ENCODE measurements at regions not wholly inside any gene's neighbourhood (a gene's known extent, or its start where the extent isn't known, plus 50 kb on each side); places are given as distances from the start of the nearest gene placed in this dataset.
A peak's percentile ranks its signal among the peaks of the same experiment; 100 is the strongest.

- no peak for FAIRE-seq
- TF ChIP-seq, protein P1, sequence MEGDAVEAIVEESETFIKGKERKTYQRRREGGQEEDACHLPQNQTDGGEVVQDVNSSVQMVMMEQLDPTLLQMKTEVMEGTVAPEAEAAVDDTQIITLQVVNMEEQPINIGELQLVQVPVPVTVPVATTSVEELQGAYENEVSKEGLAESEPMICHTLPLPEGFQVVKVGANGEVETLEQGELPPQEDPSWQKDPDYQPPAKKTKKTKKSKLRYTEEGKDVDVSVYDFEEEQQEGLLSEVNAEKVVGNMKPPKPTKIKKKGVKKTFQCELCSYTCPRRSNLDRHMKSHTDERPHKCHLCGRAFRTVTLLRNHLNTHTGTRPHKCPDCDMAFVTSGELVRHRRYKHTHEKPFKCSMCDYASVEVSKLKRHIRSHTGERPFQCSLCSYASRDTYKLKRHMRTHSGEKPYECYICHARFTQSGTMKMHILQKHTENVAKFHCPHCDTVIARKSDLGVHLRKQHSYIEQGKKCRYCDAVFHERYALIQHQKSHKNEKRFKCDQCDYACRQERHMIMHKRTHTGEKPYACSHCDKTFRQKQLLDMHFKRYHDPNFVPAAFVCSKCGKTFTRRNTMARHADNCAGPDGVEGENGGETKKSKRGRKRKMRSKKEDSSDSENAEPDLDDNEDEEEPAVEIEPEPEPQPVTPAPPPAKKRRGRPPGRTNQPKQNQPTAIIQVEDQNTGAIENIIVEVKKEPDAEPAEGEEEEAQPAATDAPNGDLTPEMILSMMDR (optimal IDR thresholded peaks at IDR 0.05 in 1 of 3, IDR thresholded peaks at IDR 0.05 in 1 of 3, conservative IDR thresholded peaks at IDR 0.05 in 1 of 3; ENCODE audit: extremely low read depth in 1 of 3, insufficient read depth in 2 of 3, low read length in 3 of 3): no peak
- no peak for TF ChIP-seq EZH2 (IDR thresholded peaks at IDR 0.05; ENCODE audit: low read length)
- dilution Hi-C loops (cut with MboI; ENCODE audit: extremely low pct_ligation_motif_present, low sequenced_read_pairs): no loop called here
Observed at GRCh38 chr22:34410111-34410510, 489.8 kb upstream of the LARGE1 start.

GRCh38 chr22:34414467-34415440, 494.5 kb upstream of the LARGE1 start:
- Histone ChIP-seq H3K27me3 (ENCODE audit: control insufficient read depth, extremely low read depth, insufficient read depth, low read length) (no peaks in the 10 kb centered on the region), H3K4me2 (ENCODE audit: control insufficient read depth, extremely low read depth, insufficient read depth, low read depth, low read length) (no peak overlapping the region), H3K79me2 (ENCODE audit: control insufficient read depth, insufficient read depth, low read length) (no peaks in the 10 kb centered on the region), H3K4me3 (ENCODE audit: control insufficient read depth in 2 of 3, extremely low read depth in 1 of 3, insufficient read depth in 2 of 3, low read depth in 1 of 3, low read length in 3 of 3) (no peak overlapping the region), H4K20me1 (ENCODE audit: control insufficient read depth, extremely low read depth, insufficient read depth, low read length) (no peaks in the 10 kb centered on the region), H2AFZ (ENCODE audit: control insufficient read depth, low read length) (no peak overlapping the region), H3K9me3 (ENCODE audit: control insufficient read depth, low read depth, low read length) (no peaks in the 10 kb centered on the region), H3K9ac (ENCODE audit: control insufficient read depth, extremely low read depth, insufficient read depth, low read length) (no peak overlapping the region), H3K4me1 (ENCODE audit: control insufficient read depth, extremely low read depth, insufficient read depth, low read length) (no peaks in the 10 kb centered on the region), H3K9me1 (ENCODE audit: control insufficient read depth, extremely low read depth, insufficient read depth, low read length) (no peaks in the 10 kb centered on the region), H3K27ac (ENCODE audit: control insufficient read depth, insufficient read depth, low read length) (no peak overlapping the region), H3K36me3 (ENCODE audit: control insufficient read depth in 2 of 2, extremely low read depth in 1 of 2, insufficient read depth in 2 of 2, low read length in 2 of 2) (no peaks in the 10 kb centered on the region)
- dilution Hi-C loops (cut with MboI; ENCODE audit: extremely low pct_ligation_motif_present, low sequenced_read_pairs): no loop called here
- peak; percentile 93 for FAIRE-seq
- DNase-seq (ENCODE audit: low read depth, low spot score): peak; percentile 55
- TF ChIP-seq EZH2 (IDR thresholded peaks at IDR 0.05; ENCODE audit: low read length): no peak
- TF ChIP-seq, protein P1 (optimal IDR thresholded peaks at IDR 0.05 in 1 of 3, IDR thresholded peaks at IDR 0.05 in 1 of 3, conservative IDR thresholded peaks at IDR 0.05 in 1 of 3; ENCODE audit: extremely low read depth in 1 of 3, insufficient read depth in 2 of 3, low read length in 3 of 3): peak; percentile 89 to 99 (median 97)

More at GRCh38 chr22:34410111-34410510, 489.8 kb upstream of the LARGE1 start:
- DNase-seq (ENCODE audit: low read depth, low spot score): no peak
- Histone ChIP-seq H3K27ac (ENCODE audit: control insufficient read depth, insufficient read depth, low read length) (no peak overlapping the region), H3K4me3 (ENCODE audit: control insufficient read depth in 2 of 3, extremely low read depth in 1 of 3, insufficient read depth in 2 of 3, low read depth in 1 of 3, low read length in 3 of 3) (no peak overlapping the region), H4K20me1 (ENCODE audit: control insufficient read depth, extremely low read depth, insufficient read depth, low read length) (no peaks in the 10 kb centered on the region), H3K79me2 (ENCODE audit: control insufficient read depth, insufficient read depth, low read length) (no peaks in the 10 kb centered on the region), H3K9me3 (ENCODE audit: control insufficient read depth, low read depth, low read length) (no peaks in the 10 kb centered on the region), H3K27me3 (ENCODE audit: control insufficient read depth, extremely low read depth, insufficient read depth, low read length) (no peaks in the 10 kb centered on the region), H3K36me3 (ENCODE audit: control insufficient read depth in 2 of 2, extremely low read depth in 1 of 2, insufficient read depth in 2 of 2, low read length in 2 of 2) (no peaks in the 10 kb centered on the region), H3K4me2 (ENCODE audit: control insufficient read depth, extremely low read depth, insufficient read depth, low read depth, low read length) (no peak overlapping the region), H2AFZ (ENCODE audit: control insufficient read depth, low read length) (no peak overlapping the region), H3K9me1 (ENCODE audit: control insufficient read depth, extremely low read depth, insufficient read depth, low read length) (no peaks in the 10 kb centered on the region), H3K4me1 (ENCODE audit: control insufficient read depth, extremely low read depth, insufficient read depth, low read length) (no peaks in the 10 kb centered on the region), H3K9ac (ENCODE audit: control insufficient read depth, extremely low read depth, insufficient read depth, low read length) (no peak overlapping the region)

Measured in keratinocyte (primary cell).